GM06990 (cell line): ENCODE measurements at regions not wholly inside any gene's neighbourhood (a gene's known extent, or its start where the extent isn't known, plus 50 kb on each side); places are given as distances from the start of the nearest gene placed in this dataset.

Experiments
- DNase-seq: peaks from one replicate; pipeline ENCODE4 v3.0.0-alpha.2; 2011; ENCODE audit not compliant: insufficient read length; ENCODE audit errors: extremely low read depth
- H3K27me3 ChIP-seq: replicated peaks from 2 replicates; pipeline ENCODE4 v1.6.0; 2011; ENCODE audit warnings: low read length; ENCODE audit not compliant: control insufficient read depth, insufficient read depth
- H3K36me3 ChIP-seq: 2 replicates; pipeline ENCODE4 v1.5.1; 2011; ENCODE audit warnings: low read length; ENCODE audit not compliant: control insufficient read depth, insufficient read depth
- H3K4me3 ChIP-seq: replicated peaks from 2 replicates; pipeline ENCODE4 v1.5.1; 2011; ENCODE audit warnings: low read depth, mild to moderate bottlenecking, control low read depth, low read length
- TF ChIP-seq, protein P1 (sequence below): IDR thresholded peaks from 2 replicates; pipeline ENCODE4 v1.5.1; 2011; ENCODE audit warnings: low read length, control low read depth, mild to moderate bottlenecking, inconsistent platforms; ENCODE audit not compliant: insufficient read depth, poor library complexity, severe bottlenecking

DNA sequence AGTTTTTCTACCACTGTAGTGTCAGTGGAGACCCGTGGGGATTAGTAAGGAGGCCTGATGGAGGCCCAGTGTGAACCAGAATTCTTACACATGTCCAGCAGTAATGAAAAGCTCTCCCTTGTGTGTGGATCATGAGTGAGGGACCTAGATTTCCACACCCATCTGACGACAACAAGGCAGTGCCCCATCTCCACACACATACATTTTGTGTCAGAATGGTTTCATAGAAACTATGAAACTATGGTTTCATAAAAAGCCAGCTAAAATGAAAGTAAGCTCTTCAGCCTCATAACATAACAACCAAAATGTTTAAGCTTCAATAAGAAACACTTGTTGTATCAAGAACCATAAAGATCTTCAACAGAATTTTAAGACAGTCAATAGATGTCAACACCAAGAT is 884.5 kb upstream of the ADGRL3 start:
- no peak for DNase-seq
- TF ChIP-seq, protein P1, sequence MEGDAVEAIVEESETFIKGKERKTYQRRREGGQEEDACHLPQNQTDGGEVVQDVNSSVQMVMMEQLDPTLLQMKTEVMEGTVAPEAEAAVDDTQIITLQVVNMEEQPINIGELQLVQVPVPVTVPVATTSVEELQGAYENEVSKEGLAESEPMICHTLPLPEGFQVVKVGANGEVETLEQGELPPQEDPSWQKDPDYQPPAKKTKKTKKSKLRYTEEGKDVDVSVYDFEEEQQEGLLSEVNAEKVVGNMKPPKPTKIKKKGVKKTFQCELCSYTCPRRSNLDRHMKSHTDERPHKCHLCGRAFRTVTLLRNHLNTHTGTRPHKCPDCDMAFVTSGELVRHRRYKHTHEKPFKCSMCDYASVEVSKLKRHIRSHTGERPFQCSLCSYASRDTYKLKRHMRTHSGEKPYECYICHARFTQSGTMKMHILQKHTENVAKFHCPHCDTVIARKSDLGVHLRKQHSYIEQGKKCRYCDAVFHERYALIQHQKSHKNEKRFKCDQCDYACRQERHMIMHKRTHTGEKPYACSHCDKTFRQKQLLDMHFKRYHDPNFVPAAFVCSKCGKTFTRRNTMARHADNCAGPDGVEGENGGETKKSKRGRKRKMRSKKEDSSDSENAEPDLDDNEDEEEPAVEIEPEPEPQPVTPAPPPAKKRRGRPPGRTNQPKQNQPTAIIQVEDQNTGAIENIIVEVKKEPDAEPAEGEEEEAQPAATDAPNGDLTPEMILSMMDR: no peak
- no peaks in the 10 kb centered on the region for H3K27me3 ChIP-seq
- no peaks in the 10 kb centered on the region for H3K36me3 ChIP-seq
- no peak overlapping the region for H3K4me3 ChIP-seq

DNA sequence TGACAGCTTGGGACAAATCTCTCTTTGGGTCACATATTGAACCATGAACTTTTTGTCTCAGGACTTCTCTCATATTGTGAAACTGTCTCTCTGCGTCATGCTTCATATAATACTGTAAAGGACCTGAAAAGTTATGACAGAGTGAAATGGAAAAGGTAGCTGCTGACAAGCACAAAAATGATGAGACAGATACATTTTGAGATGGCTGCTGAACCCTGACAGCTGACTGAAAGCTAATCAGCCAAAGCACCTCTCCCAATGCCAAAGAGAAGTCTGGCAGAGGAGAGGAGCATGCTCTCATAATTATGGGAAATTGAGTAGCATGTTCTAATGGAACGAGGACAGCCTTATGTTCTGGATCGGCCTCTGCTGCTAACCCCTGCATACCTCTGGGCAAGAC is 873.4 kb upstream of the ADGRL3 start:
- H3K4me3 ChIP-seq: no peak overlapping the region
- no peaks in the 10 kb centered on the region for H3K27me3 ChIP-seq
- DNase-seq: no peak
- TF ChIP-seq, protein P1: no peak
- H3K36me3 ChIP-seq: no peaks in the 10 kb centered on the region

DNA sequence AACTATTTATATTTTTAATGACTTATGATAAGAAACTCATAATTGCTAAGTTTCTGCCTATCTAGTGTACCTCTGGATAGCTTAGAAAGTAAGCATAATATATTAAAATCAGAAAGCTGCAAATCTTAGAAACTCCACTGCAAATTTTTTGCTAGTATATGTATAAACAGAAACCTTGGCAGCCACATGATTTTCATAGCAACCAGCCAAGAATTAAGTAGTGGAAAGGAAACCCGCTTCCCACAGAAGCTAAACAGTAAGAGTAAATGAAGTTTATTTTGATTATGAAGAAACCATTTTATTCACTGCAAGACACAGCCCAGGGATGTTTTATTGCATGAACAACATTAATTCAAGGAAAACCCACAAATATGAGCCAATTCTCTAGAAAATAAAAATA is 872.5 kb upstream of the ADGRL3 start:
- Histone ChIP-seq H3K4me3 (no peak overlapping the region), H3K36me3 (no peaks in the 10 kb centered on the region), H3K27me3 (no peaks in the 10 kb centered on the region)
- no peak for DNase-seq
- TF ChIP-seq, protein P1: no peak

DNA sequence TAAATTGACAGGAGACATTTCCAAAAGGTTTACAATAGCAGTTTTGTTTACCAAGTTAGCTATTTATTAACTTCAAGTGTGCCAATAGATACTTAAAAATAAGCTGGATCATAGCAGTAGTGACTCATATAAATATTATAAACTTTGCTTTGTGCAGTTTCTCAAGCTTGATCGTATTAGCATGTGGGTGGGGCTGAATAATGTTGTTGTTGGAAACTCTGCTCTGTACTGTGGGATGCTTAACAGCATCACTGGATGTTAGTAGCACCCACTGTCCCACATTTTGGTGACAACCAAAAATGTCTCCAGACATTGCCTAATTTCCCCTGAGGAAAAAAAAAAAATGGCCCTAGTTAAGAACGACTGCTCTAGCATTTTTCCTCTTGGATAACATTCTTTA is 855.2 kb upstream of the ADGRL3 start:
- Histone ChIP-seq H3K27me3 (no peaks in the 10 kb centered on the region), H3K4me3 (no peak overlapping the region), H3K36me3 (no peaks in the 10 kb centered on the region)
- DNase-seq: no peak
- TF ChIP-seq, protein P1: no peak

DNA sequence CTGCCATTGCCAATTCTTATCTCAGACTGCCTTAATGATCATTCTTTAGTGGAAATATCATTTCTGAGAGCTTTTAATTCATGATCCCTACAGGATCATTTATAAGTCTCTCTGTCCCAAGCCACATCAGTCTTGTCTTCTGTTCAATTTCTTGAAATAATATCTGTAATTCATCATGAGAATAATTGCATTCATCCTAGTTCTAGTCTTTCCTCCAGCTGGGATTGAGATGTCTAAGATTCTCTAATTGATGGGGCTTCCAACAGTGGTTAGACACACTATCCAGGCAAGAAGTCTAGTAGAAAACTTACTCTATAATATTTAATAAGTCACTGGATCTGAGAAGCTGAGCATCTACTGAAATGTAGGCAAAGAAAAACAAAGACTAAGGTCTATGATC is 854.7 kb upstream of the ADGRL3 start:
- no peaks in the 10 kb centered on the region for H3K36me3 ChIP-seq
- no peak for DNase-seq
- H3K27me3 ChIP-seq: no peaks in the 10 kb centered on the region
- TF ChIP-seq, protein P1: no peak
- H3K4me3 ChIP-seq: no peak overlapping the region

DNA sequence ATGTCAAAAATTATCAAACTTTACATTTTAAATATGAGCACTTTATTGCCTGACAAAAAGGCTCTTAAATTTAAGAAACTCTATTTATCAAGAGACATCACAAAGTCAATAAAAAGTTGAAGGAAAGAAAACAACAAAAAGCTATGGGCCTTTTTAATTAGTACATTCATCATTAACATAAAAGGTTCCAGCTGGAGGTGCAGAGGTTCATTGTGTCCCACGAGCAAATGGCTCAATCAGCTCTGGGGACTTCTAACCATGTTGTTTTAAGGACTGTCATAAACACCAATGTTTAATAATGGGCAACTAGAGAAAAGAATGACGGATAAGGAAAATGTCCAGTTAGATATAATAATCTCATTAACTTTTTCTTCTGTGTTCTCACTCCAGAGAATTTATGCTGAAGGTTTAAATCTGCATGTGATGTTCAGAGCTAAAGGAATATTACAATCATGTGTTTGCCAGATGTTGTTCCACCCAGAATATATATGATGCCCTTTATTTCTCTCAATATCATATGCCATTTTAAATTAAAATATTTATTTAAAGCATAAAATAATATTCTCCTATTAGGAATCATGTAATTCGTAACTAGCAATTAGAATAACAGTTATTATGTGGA is 840.3 kb upstream of the ADGRL3 start:
- H3K27me3 ChIP-seq: no peaks in the 10 kb centered on the region
- TF ChIP-seq, protein P1: no peak
- H3K4me3 ChIP-seq: no peak overlapping the region
- no peaks in the 10 kb centered on the region for H3K36me3 ChIP-seq
- no peak for DNase-seq
